ENCODE measurements at regions not wholly inside any gene's neighbourhood (a gene's known extent, or its start where the extent isn't known, plus 50 kb on each side); places are given as distances from the start of the nearest gene placed in this dataset.

DNA sequence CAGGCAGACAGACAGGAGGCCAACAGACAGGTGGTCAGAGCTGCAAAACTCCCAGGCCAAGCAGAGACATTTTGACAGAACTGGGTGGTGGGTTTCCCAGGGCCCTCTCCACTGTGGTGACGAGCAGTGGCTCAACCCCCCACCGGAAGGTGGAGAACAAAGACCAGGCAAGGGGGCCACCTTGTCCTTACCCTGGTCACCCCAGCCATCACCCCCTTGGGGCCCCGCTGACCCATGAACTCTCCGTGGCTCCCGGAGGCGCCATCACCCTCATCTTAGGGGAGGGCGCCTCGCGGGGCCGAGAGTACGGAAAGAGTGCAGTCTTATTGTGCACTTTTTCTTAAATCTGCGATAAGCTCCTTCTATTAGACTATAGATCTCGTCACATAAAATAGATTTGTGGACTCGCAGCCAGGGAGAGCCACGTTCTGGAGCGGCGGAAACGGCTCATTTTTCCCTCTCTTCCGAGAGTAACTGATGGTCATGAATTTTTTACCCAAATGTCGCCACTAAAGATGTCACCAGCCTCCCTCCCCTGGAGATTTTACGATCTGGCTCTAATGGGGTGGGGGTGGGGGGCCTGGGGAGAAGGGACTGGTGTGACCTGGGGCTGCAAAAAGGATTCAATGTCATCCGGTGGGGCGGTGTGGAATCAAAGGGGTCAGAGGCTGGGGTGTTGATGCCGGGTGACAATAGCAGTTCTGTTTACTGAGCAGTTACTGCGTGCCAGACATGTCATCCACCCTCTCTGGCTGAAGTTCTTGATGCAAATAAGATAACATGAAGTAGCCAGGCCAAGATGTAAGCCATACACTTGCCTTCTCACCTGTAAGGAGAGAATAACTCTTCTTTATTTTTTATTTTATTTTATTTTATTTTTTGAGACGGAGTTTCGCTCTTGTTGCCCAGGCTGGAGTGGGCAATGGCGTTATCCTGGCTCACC is 71.1 kb upstream of the MYL10 start (continued):
- TF ChIP-seq CEBPB (IDR thresholded peaks at IDR 0.05; ENCODE audit: borderline replicate concordance in 1 of 2, low read depth in 2 of 2, low read length in 2 of 2) (no peak), SMC3 (IDR thresholded peaks at IDR 0.05; ENCODE audit: borderline replicate concordance, low read length) (no peak), NFYA (IDR thresholded peaks at IDR 0.05; ENCODE audit: borderline replicate concordance, low read depth, low read length) (no peak), MEF2A (IDR thresholded peaks at IDR 0.05; ENCODE audit: insufficient read depth, low read depth, low read length) (no peak)

- ATAC-seq: no peak
- POLR2A ChIA-PET: interaction anchor here (0.6 kb wide), 1 partner anchor 295 kb away, joined by 4 read pairs; no protein-coding TSS in a partner anchor
- Histone ChIP-seq H2AFZ (ENCODE audit: control insufficient read depth, low read depth, low read length) (no peak overlapping the region), H3K9me3 (replicated peaks; ENCODE audit: control insufficient read depth, insufficient read depth, low read length) (no peaks in the 10 kb centered on the region), H3K79me2 (ENCODE audit: control insufficient read depth, insufficient read depth, low read length) (no peaks in the 10 kb centered on the region), H3K9ac (ENCODE audit: control insufficient read depth, insufficient read depth, low read length) (no peak overlapping the region), H3K4me1 (ENCODE audit: control insufficient read depth, insufficient read depth, low read length) (no peaks in the 10 kb centered on the region), H3K27me3 (replicated peaks in 1 of 2; ENCODE audit: control insufficient read depth in 2 of 2, insufficient read depth in 2 of 2, low read length in 1 of 2) (no peaks in the 10 kb centered on the region; a peak in 1 of 4 replicates), H3K4me2 (ENCODE audit: control insufficient read depth, insufficient read depth) (no peak overlapping the region), H4K20me1 (ENCODE audit: control insufficient read depth, insufficient read depth) (no peaks in the 10 kb centered on the region), H3K27ac (ENCODE audit: control insufficient read depth, insufficient read depth) (no peak overlapping the region), H3K36me3 (ENCODE audit: control insufficient read depth in 2 of 2, insufficient read depth in 2 of 2, low read length in 1 of 2) (no peaks in the 10 kb centered on the region), H3K4me3 (no peak overlapping the region)
- in situ Hi-C loops (cut with MboI): no loop called here
- no peak for DNase-seq (ENCODE audit: low read depth, low spot score)
- 49% methylated on average over 13 of the region's 13 CpGs for WGBS (ENCODE audit: insufficient coverage, insufficient replicate concordance, low lambda C conversion rate, missing lambda C conversion rate)
- intact Hi-C loops (cut with micrococcal nuclease; ENCODE audit: unreplicated experiment): no loop called here
- CTCF ChIA-PET: no interaction called here
- no TSS peak for BruUV-seq (replicated peaks)
- TF ChIP-seq ZNF217 (IDR thresholded peaks at IDR 0.05) (no peak), BCLAF1 (IDR thresholded peaks at IDR 0.05) (no peak), RELB (IDR thresholded peaks at IDR 0.05; ENCODE audit: low read depth) (no peak), SMARCA5 (IDR thresholded peaks at IDR 0.05) (no peak), SMAD1 (IDR thresholded peaks at IDR 0.05; ENCODE audit: low read depth, partially characterized antibody) (no peak), SRF (IDR thresholded peaks at IDR 0.05; ENCODE audit: low read depth in 2 of 2, low read length in 2 of 2) (no peak), ZNF274 (IDR thresholded peaks at IDR 0.05; ENCODE audit: insufficient read depth, insufficient read length) (no peak)
- TF ChIP-seq, protein P1, sequence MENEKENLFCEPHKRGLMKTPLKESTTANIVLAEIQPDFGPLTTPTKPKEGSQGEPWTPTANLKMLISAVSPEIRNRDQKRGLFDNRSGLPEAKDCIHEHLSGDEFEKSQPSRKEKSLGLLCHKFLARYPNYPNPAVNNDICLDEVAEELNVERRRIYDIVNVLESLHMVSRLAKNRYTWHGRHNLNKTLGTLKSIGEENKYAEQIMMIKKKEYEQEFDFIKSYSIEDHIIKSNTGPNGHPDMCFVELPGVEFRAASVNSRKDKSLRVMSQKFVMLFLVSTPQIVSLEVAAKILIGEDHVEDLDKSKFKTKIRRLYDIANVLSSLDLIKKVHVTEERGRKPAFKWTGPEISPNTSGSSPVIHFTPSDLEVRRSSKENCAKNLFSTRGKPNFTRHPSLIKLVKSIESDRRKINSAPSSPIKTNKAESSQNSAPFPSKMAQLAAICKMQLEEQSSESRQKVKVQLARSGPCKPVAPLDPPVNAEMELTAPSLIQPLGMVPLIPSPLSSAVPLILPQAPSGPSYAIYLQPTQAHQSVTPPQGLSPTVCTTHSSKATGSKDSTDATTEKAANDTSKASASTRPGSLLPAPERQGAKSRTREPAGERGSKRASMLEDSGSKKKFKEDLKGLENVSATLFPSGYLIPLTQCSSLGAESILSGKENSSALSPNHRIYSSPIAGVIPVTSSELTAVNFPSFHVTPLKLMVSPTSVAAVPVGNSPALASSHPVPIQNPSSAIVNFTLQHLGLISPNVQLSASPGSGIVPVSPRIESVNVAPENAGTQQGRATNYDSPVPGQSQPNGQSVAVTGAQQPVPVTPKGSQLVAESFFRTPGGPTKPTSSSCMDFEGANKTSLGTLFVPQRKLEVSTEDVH (IDR thresholded peaks at IDR 0.05; ENCODE audit: low read depth, partially characterized antibody): no peak
- RAD21 ChIA-PET (ENCODE audit: unreplicated experiment): interaction anchor here (0.9 kb wide), 1 partner anchor 113 kb away, joined by 3 read pairs; no protein-coding TSS in a partner anchor
- SMC1A ChIA-PET (ENCODE audit: uncharacterized antibody, unreplicated experiment): no interaction called here
- no peak for FAIRE-seq
These were observed 72.2 kb upstream of the MYL10 start for GRCh38 chr7:101701153-101701794.
